ENCODE measurements at regions not wholly inside any gene's neighbourhood (a gene's known extent, or its start where the extent isn't known, plus 50 kb on each side); places are given as distances from the start of the nearest gene placed in this dataset. TPM values are rescaled to one million over a fixed set of nuclear protein-coding genes. Genes with fewer than 3 reads are reported as not detected.

DNA sequence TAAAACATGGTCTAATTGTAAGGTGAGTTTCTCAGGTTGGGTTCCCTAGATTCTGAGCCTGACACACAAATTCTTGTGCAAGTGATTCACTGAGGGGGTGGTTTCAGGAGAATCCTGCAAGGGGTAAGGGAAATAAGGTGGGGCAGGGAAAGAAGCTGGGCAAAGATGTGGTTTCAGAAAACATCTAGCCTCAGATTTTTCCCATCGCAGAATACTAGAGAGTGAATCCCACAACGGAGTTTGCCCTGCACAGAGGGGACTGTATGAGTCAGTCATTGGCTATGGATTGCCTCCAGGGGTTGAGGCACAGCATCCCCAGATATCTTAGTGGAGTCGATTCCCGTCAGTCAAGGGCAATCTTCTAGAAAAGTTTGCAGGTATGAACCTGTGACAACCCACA lies 65.2 kb downstream of the PRL start:
- Histone ChIP-seq H3K4ac (ENCODE audit: low read depth in 1 of 2, low read length in 2 of 2) (no peak overlapping the region), H3K4me3 (ENCODE audit: insufficient read depth in 1 of 2, low read depth in 1 of 2, low read length in 2 of 2) (no peak overlapping the region), H2BK5ac (ENCODE audit: low read depth, low read length, poor library complexity, severe bottlenecking) (no peak overlapping the region), H3K9me3 (ENCODE audit: control insufficient read depth, low read length) (no peaks in the 10 kb centered on the region), H4K91ac (ENCODE audit: low read length) (no peak overlapping the region), H3K4me2 (ENCODE audit: low read length, poor library complexity, severe bottlenecking) (no peak overlapping the region), H2BK12ac (ENCODE audit: low read length in 2 of 2) (no peak overlapping the region), H3K23ac (ENCODE audit: low read length in 2 of 2) (no peak overlapping the region), H3K36me3 (ENCODE audit: control insufficient read depth in 1 of 2, insufficient read depth in 2 of 2, low read depth in 1 of 2, low read length in 2 of 2) (no peaks in the 10 kb centered on the region), H3K4me1 (ENCODE audit: control insufficient read depth, insufficient read depth, low read depth, low read length) (peaks cover 3% of the 10 kb centered on the region), H2AFZ (ENCODE audit: low read depth, low read length) (no peak overlapping the region), H3K27me3 (ENCODE audit: control insufficient read depth in 1 of 2, insufficient read depth in 1 of 2, low read length in 2 of 2) (no peaks in the 10 kb centered on the region), H4K8ac (ENCODE audit: low read length) (no peak overlapping the region), H2BK120ac (ENCODE audit: low read depth, low read length) (no peak overlapping the region), H3K18ac (ENCODE audit: low read depth in 1 of 2, low read length in 2 of 2) (no peak overlapping the region), H3K14ac (ENCODE audit: low read length in 2 of 2) (no peak overlapping the region), H3K79me1 (replicated peaks; ENCODE audit: low read length, poor library complexity, severe bottlenecking) (no peaks in the 10 kb centered on the region), H3K9ac (ENCODE audit: low read length) (no peak overlapping the region), H2BK15ac (ENCODE audit: low read depth, poor library complexity, severe bottlenecking) (no peak overlapping the region), H3K27ac (ENCODE audit: low read length, poor library complexity, severe bottlenecking) (peak overlapping the region; percentile 33), H2AK5ac (ENCODE audit: low read length, severe bottlenecking) (no peak overlapping the region)
- WGBS, result 93% methylated on average over 4 of the region's 4 CpGs
- no peak for DNase-seq

DNA sequence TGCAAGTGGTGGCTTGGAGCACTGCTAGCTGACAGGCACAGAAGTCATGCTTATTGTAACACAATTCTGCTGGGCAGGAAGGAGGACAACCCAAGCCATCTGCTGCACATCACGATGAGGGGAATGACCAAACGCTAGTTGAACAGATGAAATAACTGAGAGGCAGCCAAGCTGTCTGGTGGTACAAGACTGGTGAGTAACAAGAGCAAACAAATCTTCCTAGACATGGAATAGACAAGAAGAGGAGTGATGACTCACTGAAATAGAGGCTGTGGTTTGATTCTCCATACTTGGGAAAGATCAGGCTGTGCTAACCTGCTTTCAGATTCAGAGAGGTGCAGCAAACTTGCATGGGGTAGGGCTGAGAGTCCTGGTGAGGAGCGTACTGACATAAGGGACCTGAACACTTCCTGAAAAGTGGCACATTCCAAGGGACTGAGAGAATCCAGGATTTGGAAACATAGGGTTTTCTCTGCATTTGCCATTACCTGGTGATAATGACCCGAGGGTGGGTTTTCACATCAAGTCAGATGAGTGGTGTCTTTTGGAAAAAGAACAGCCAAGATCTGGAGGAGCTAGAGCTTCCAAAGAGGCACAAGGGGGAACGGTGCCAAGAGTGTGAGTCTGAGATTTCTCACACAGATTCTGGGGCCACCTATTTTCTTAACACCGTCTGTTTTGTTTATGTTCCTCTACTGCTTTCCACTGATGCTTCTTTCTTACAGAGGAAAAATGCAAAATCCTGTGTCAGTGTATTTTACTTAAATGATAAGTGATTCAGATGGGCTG lies 60.0 kb downstream of the PRL start:
- Histone ChIP-seq H2BK12ac (ENCODE audit: low read length in 2 of 2) (no peak overlapping the region), H3K27me3 (ENCODE audit: control insufficient read depth in 1 of 2, insufficient read depth in 1 of 2, low read length in 2 of 2) (no peaks in the 10 kb centered on the region), H3K18ac (ENCODE audit: low read depth in 1 of 2, low read length in 2 of 2) (no peak overlapping the region), H3K27ac (ENCODE audit: low read length, poor library complexity, severe bottlenecking) (peak overlapping the region; percentile 19), H2AFZ (ENCODE audit: low read depth, low read length) (no peak overlapping the region), H3K9ac (ENCODE audit: low read length) (no peak overlapping the region), H3K4ac (ENCODE audit: low read depth in 1 of 2, low read length in 2 of 2) (no peak overlapping the region), H3K23ac (ENCODE audit: low read length in 2 of 2) (no peak overlapping the region), H2BK15ac (ENCODE audit: low read depth, poor library complexity, severe bottlenecking) (no peak overlapping the region), H3K36me3 (ENCODE audit: control insufficient read depth in 1 of 2, insufficient read depth in 2 of 2, low read depth in 1 of 2, low read length in 2 of 2) (no peaks in the 10 kb centered on the region), H2AK5ac (ENCODE audit: low read length, severe bottlenecking) (no peak overlapping the region), H3K9me3 (ENCODE audit: control insufficient read depth, low read length) (no peaks in the 10 kb centered on the region), H4K8ac (ENCODE audit: low read length) (no peak overlapping the region), H2BK120ac (ENCODE audit: low read depth, low read length) (no peak overlapping the region), H3K4me3 (ENCODE audit: insufficient read depth in 1 of 2, low read depth in 1 of 2, low read length in 2 of 2) (no peak overlapping the region), H3K79me1 (replicated peaks; ENCODE audit: low read length, poor library complexity, severe bottlenecking) (no peaks in the 10 kb centered on the region), H3K4me1 (ENCODE audit: control insufficient read depth, insufficient read depth, low read depth, low read length) (peaks cover 2% of the 10 kb centered on the region), H4K91ac (ENCODE audit: low read length) (no peak overlapping the region), H2BK5ac (ENCODE audit: low read depth, low read length, poor library complexity, severe bottlenecking) (no peak overlapping the region), H3K14ac (ENCODE audit: low read length in 2 of 2) (no peak overlapping the region), H3K4me2 (ENCODE audit: low read length, poor library complexity, severe bottlenecking) (peak overlapping the region; percentile 21)
- WGBS, result 37% methylated on average over 5 of the region's 6 CpGs
- DNase-seq, result peak; percentile 88

Small RNA genes in the stretch of these regions (small RNA-seq; reads per million reads assigned to genes)
- not detected for gene AL136313.1 (ENCODE audit: low read depth)

Measured in mesenchymal stem cell (in vitro differentiated cells and primary cell).